ENCODE measurements at regions not wholly inside any gene's neighbourhood (a gene's known extent, or its start where the extent isn't known, plus 50 kb on each side); places are given as distances from the start of the nearest gene placed in this dataset.
"Not testable (repeated sequence)": the region's sequence is repeated elsewhere in the genome, so short reads cannot be mapped to it uniquely, and the experiment has no call there.

GRCh38 chr14:85853996-85854526, 324.1 kb downstream of the FLRT2 start:
- H3K4me3 ChIP-seq (ENCODE audit: low read depth, low read length): no peak overlapping the region
- DNase-seq (ENCODE audit: low read depth): no peak
- no peak for TF ChIP-seq CTCF (IDR thresholded peaks at IDR 0.05; ENCODE audit: control insufficient read depth, extremely low read depth, insufficient read depth)

- no peak for DNase-seq (ENCODE audit: low read depth)
- H3K4me3 ChIP-seq (ENCODE audit: low read depth, low read length): no peak overlapping the region
- no peak for TF ChIP-seq CTCF (IDR thresholded peaks at IDR 0.05; ENCODE audit: control insufficient read depth, extremely low read depth, insufficient read depth)
Observed at GRCh38 chr14:85852906-85853305, 323.0 kb downstream of the FLRT2 start.

GRCh38 chr14:85852123-85852522, 322.2 kb downstream of the FLRT2 start:
- DNase-seq (ENCODE audit: low read depth); H3K4me3 ChIP-seq (ENCODE audit: low read depth, low read length): not testable (repeated sequence)

GRCh38 chr14:85830549-85830948, 300.6 kb downstream of the FLRT2 start:
- not testable (repeated sequence) for DNase-seq (ENCODE audit: low read depth); H3K4me3 ChIP-seq (ENCODE audit: low read depth, low read length)

- not testable (repeated sequence) for DNase-seq (ENCODE audit: low read depth); H3K4me3 ChIP-seq (ENCODE audit: low read depth, low read length)
Observed at GRCh38 chr14:85829601-85830000, 299.7 kb downstream of the FLRT2 start.

GRCh38 chr14:85824526-85824925, 294.6 kb downstream of the FLRT2 start:
- no peak overlapping the region for H3K4me3 ChIP-seq (ENCODE audit: low read depth, low read length)
- no peak for TF ChIP-seq CTCF (IDR thresholded peaks at IDR 0.05; ENCODE audit: control insufficient read depth, extremely low read depth, insufficient read depth)
- DNase-seq (ENCODE audit: low read depth): no peak

- no peak overlapping the region for H3K4me3 ChIP-seq (ENCODE audit: low read depth, low read length)
- DNase-seq (ENCODE audit: low read depth): no peak
- no peak for TF ChIP-seq CTCF (IDR thresholded peaks at IDR 0.05; ENCODE audit: control insufficient read depth, extremely low read depth, insufficient read depth)
Observed at GRCh38 chr14:85822236-85822635, 292.3 kb downstream of the FLRT2 start.

- no peak for DNase-seq (ENCODE audit: low read depth)
- no peak overlapping the region for H3K4me3 ChIP-seq (ENCODE audit: low read depth, low read length)
- no peak for TF ChIP-seq CTCF (IDR thresholded peaks at IDR 0.05; ENCODE audit: control insufficient read depth, extremely low read depth, insufficient read depth)
Observed at GRCh38 chr14:85817430-85817829, 287.5 kb downstream of the FLRT2 start.

- no peak for DNase-seq (ENCODE audit: low read depth)
- no peak for TF ChIP-seq CTCF (IDR thresholded peaks at IDR 0.05; ENCODE audit: control insufficient read depth, extremely low read depth, insufficient read depth)
- H3K4me3 ChIP-seq (ENCODE audit: low read depth, low read length): no peak overlapping the region
Observed at GRCh38 chr14:85813040-85813439, 283.1 kb downstream of the FLRT2 start.
